Peyer's patch (tissue), 4 donors: ENCODE measurements at regions not wholly inside any gene's neighbourhood (a gene's known extent, or its start where the extent isn't known, plus 50 kb on each side); places are given as distances from the start of the nearest gene placed in this dataset.

Experiments used
- DNase-seq, 3 donors: peaks; one replicate each; pipeline ENCODE4 v3.0.0-alpha.2; 2017 to 2019
- H3K27ac ChIP-seq, 4 donors: fragments of 200-600 bp; sonication (generic); one replicate each; pipeline ENCODE4 v1.5.1; 2016 to 2019
- H3K27me3 ChIP-seq, 2 donors: fragments of 200-600 bp; sonication (generic); one replicate each; pipeline ENCODE4 v1.5.1; 2019
- H3K36me3 ChIP-seq, 3 donors: fragments of 200-600 bp; sonication (generic); one replicate each; pipeline ENCODE4 v1.5.1; 2016 to 2019
- H3K4me1 ChIP-seq, 4 donors: fragments of 200-600 bp; sonication (generic); one replicate each; pipeline ENCODE4 v1.5.1; 2016 to 2019
- H3K4me3 ChIP-seq, 4 donors: fragments of 200-600 bp; sonication (generic); 1 replicate in 3 of 4; 2 replicates in 1 of 4; pipeline ENCODE4 v1.5.1; 2016 to 2019; ENCODE audit warnings: mild to moderate bottlenecking in 1 of 4
- H3K9me3 ChIP-seq, 4 donors: fragments of 200-600 bp; sonication (generic); one replicate each; pipeline ENCODE4 v1.5.1; 2016 to 2019; ENCODE audit warnings: mild to moderate bottlenecking in 1 of 4
- POLR2A ChIP-seq, 2 donors: fragments of 450-650 bp; IDR thresholded peaks; one replicate each; pipeline ENCODE4 v1.5.1; 2017; ENCODE audit warnings: antibody characterized with exemption in 2 of 2, mild to moderate bottlenecking in 2 of 2, moderate library complexity in 2 of 2
- TF ChIP-seq, protein P1 (sequence below), 6 experiments: fragments of 450-650 bp in 4 of 6; fragments of 200-600 bp in 2 of 6; sonication (generic) in 1 of 6; IDR thresholded peaks; one replicate each; pipeline ENCODE4 v1.5.1; 2017 to 2019; ENCODE audit warnings: antibody characterized with exemption in 6 of 6, mild to moderate bottlenecking in 3 of 6, moderate library complexity in 1 of 6

DNA sequence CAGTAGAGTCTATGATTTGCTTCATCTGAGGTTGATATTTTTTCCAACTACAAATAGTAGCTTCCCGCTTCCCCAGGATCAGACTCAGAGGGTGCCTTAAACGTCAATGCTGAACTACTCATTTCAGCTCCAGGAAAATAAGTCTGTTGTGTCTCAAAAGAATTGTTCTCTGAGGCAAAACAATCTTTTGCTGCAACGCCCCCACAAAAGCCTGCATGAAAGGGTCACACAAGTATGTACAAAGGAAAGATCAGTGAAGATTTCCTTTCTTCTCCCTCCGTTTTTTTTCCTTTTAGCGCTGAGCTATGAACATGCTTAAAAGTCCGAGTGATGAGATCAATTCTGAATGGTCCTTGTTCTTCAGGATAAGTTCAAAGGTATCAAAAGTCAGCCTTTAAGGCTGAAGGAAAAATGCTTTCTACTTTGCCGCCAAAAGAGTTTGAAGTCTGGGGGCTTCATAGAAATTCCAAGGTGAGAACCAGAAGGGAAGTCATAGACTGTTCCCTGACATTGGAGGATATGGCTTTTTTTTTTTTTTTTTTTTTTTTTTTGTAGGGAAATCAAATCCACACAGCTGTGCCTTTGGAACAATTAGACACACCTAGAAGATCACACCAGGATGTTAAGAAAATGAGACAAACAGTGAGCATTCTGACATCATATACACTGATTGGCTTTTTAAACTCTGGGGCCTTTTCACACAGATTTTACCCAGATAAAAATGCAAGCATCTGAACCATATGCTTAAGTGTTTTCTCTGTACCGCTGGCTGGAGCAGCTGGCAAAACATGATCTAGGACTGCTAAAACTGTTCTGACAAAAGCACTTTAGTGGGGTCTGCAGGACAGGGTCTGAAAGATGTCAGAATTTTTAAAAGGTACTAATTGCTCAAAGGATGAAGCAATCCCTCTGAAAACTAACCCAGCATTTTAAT lies 329.3 kb downstream of the ENC1 start:
- Histone ChIP-seq H3K36me3 (no peaks in the 10 kb centered on the region), H3K9me3 (no peaks in the 10 kb centered on the region), H3K4me3 (no peak overlapping the region), H3K4me1 (no peaks in the 10 kb centered on the region), H3K27ac (no peak overlapping the region), H3K27me3 (no peaks in the 10 kb centered on the region)
- no peak for DNase-seq
- TF ChIP-seq POLR2A (IDR thresholded peaks at IDR 0.05), result no peak
- TF ChIP-seq, protein P1, sequence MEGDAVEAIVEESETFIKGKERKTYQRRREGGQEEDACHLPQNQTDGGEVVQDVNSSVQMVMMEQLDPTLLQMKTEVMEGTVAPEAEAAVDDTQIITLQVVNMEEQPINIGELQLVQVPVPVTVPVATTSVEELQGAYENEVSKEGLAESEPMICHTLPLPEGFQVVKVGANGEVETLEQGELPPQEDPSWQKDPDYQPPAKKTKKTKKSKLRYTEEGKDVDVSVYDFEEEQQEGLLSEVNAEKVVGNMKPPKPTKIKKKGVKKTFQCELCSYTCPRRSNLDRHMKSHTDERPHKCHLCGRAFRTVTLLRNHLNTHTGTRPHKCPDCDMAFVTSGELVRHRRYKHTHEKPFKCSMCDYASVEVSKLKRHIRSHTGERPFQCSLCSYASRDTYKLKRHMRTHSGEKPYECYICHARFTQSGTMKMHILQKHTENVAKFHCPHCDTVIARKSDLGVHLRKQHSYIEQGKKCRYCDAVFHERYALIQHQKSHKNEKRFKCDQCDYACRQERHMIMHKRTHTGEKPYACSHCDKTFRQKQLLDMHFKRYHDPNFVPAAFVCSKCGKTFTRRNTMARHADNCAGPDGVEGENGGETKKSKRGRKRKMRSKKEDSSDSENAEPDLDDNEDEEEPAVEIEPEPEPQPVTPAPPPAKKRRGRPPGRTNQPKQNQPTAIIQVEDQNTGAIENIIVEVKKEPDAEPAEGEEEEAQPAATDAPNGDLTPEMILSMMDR (IDR thresholded peaks at IDR 0.05), result no peak

DNA sequence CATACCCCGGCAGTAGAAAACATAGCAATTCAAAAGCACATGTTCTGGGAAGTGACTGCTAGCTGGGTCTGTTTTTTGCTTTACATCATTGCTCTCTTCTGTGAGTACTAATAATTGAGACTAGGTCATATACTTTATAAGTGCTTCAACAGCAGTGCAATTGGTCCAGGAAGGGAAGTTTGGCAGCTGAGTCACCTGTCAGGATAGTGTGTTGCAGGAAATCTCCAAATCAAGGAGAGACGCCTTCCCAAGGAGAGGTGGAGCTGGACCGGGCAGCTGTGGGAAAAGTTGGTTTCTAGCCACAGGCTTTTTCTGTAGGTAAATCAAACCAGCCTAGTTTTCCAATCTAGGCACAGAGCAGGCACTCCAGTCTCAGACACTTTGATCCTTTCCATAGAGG lies 330.1 kb downstream of the ENC1 start:
- no peak overlapping the region for H3K4me3 ChIP-seq
- H3K27me3 ChIP-seq, result no peaks in the 10 kb centered on the region
- no peaks in the 10 kb centered on the region for H3K36me3 ChIP-seq
- no peaks in the 10 kb centered on the region for H3K9me3 ChIP-seq
- DNase-seq, result no peak
- TF ChIP-seq, protein P1 (IDR thresholded peaks at IDR 0.05), result no peak
- TF ChIP-seq POLR2A (IDR thresholded peaks at IDR 0.05), result no peak
- H3K27ac ChIP-seq, result no peak overlapping the region
- no peaks in the 10 kb centered on the region for H3K4me1 ChIP-seq

DNA sequence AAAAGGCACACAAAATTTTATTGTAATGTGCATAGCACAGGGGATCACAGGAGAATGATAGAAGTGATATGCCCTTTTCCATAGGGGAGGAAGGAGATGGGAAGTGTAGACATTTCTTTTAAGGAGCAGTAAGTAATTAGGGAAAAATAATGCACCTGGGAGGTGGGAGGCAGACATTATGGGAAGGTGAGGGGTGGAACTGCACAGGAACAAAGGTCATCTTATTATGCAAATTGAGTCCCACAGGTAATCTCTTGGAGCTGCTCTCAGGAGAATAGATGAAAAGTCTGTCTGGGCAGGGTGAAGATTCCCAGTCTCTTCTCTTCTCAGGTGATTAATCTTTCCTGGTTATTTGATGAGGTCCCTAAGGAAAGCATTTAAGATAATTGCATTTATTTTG lies 331.5 kb downstream of the ENC1 start:
- no peaks in the 10 kb centered on the region for H3K27me3 ChIP-seq
- H3K27ac ChIP-seq, result no peak overlapping the region
- no peak for TF ChIP-seq POLR2A (IDR thresholded peaks at IDR 0.05)
- TF ChIP-seq, protein P1 (IDR thresholded peaks at IDR 0.05), result peak in 1 of 6 experiments; percentile 2
- no peaks in the 10 kb centered on the region for H3K9me3 ChIP-seq
- DNase-seq, result no peak
- no peaks in the 10 kb centered on the region for H3K4me1 ChIP-seq
- H3K4me3 ChIP-seq, result no peak overlapping the region
- H3K36me3 ChIP-seq, result no peaks in the 10 kb centered on the region

DNA sequence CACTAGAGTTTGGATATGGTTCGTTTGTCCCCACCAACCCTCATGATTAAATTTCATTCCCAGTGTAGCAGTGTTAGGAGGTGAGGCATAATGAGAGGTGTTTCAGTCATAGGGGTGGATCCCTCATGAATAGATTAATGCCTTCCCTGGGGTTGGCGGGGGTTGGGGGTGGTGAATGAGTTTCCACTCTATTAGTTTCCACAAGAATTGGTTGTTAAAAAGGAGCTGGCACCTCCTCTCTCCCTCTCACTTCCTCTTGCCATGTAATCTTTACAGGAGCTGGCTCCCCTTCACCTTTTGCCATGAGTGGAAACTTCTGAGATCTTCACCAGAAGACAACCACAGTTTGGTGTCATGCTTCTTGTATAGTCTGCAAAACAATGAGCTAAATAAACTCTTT lies 333.7 kb downstream of the ENC1 start:
- Histone ChIP-seq H3K4me1 (no peaks in the 10 kb centered on the region), H3K27ac (no peak overlapping the region), H3K4me3 (no peak overlapping the region), H3K36me3 (no peaks in the 10 kb centered on the region), H3K27me3 (no peaks in the 10 kb centered on the region), H3K9me3 (no peaks in the 10 kb centered on the region)
- no peak for DNase-seq
- TF ChIP-seq, protein P1 (IDR thresholded peaks at IDR 0.05), result no peak
- TF ChIP-seq POLR2A (IDR thresholded peaks at IDR 0.05), result no peak

DNA sequence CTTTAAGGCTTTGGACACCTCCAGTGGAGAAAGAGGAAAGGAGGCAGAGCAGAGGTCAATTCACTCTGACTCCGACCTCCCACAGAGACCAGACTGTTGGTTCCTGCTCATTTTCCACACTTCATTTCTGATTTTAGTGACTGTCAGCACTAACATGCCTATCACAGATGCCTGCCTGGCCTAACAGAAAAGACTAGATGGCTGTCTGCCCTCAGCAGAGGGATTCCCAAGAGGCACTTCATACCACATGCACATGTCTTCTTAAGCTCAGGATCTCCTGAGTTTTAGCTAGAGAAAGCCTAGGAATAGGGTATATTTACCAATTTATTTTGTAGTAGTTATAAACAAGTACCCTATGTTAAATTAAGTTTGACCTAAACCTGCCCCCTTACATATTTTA lies 336.0 kb downstream of the ENC1 start:
- H3K4me1 ChIP-seq, result no peaks in the 10 kb centered on the region
- H3K27ac ChIP-seq, result no peak overlapping the region
- no peaks in the 10 kb centered on the region for H3K27me3 ChIP-seq
- H3K4me3 ChIP-seq, result no peak overlapping the region
- H3K9me3 ChIP-seq, result no peaks in the 10 kb centered on the region
- TF ChIP-seq, protein P1 (IDR thresholded peaks at IDR 0.05), result no peak
- TF ChIP-seq POLR2A (IDR thresholded peaks at IDR 0.05), result no peak
- H3K36me3 ChIP-seq, result no peaks in the 10 kb centered on the region
- DNase-seq, result no peak
